NB4 (cell line): ENCODE measurements at regions not wholly inside any gene's neighbourhood (a gene's known extent, or its start where the extent isn't known, plus 50 kb on each side); places are given as distances from the start of the nearest gene placed in this dataset.

Experiments used
- MYC ChIP-seq: IDR thresholded peaks from 2 replicates; pipeline ENCODE4 v1.6.1; 2011; ENCODE audit warnings: low read depth, low read length
- TF ChIP-seq, protein P1 (sequence below): IDR thresholded peaks from one replicate; pipeline ENCODE4 v1.5.1; 2012; ENCODE audit warnings: low read depth, low read length

DNA sequence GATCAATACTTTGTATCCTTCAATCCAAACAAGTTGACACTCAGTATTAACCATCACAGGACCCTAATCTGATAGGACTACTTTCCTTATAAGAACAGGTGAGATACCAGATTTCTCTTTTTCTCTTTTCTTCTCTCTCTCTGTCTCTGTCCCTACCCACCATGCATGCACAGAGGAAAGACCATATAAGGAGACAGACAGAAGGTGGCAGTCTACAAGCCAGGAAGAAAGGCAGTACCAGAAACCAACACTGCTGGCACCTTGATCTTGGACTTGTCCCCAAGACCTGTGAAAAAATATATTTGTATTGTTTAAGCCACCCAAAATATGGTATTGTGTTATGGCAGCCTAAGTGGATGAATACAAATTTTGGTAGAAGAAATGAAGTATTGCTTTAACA, 156.2 kb upstream of the KCNH7 start:
- TF ChIP-seq, protein P1, sequence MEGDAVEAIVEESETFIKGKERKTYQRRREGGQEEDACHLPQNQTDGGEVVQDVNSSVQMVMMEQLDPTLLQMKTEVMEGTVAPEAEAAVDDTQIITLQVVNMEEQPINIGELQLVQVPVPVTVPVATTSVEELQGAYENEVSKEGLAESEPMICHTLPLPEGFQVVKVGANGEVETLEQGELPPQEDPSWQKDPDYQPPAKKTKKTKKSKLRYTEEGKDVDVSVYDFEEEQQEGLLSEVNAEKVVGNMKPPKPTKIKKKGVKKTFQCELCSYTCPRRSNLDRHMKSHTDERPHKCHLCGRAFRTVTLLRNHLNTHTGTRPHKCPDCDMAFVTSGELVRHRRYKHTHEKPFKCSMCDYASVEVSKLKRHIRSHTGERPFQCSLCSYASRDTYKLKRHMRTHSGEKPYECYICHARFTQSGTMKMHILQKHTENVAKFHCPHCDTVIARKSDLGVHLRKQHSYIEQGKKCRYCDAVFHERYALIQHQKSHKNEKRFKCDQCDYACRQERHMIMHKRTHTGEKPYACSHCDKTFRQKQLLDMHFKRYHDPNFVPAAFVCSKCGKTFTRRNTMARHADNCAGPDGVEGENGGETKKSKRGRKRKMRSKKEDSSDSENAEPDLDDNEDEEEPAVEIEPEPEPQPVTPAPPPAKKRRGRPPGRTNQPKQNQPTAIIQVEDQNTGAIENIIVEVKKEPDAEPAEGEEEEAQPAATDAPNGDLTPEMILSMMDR, result no peak
- TF ChIP-seq MYC, result no peak
